Hepatocyte (in vitro differentiated cells): ENCODE measurements at regions not wholly inside any gene's neighbourhood (a gene's known extent, or its start where the extent isn't known, plus 50 kb on each side); places are given as distances from the start of the nearest gene placed in this dataset.

Experiments
- DNase-seq: peaks from one replicate; pipeline ENCODE4 v3.0.0-alpha.2; 2016; ENCODE audit warnings: low spot score
- H2AFZ ChIP-seq: fragments of 200-600 bp; sonication (generic); 2 replicates; pipeline ENCODE4 v1.6.0; 2016; ENCODE audit warnings: antibody characterized with exemption, mild to moderate bottlenecking
- H3K27ac ChIP-seq: fragments of 200-600 bp; sonication (generic); 2 replicates; pipeline ENCODE4 v1.5.1; 2016; ENCODE audit warnings: mild to moderate bottlenecking
- H3K27me3 ChIP-seq: fragments of 200-600 bp; sonication (generic); 2 replicates; pipeline ENCODE4 v1.6.1; 2016
- H3K36me3 ChIP-seq: fragments of 200-600 bp; sonication (generic); replicated peaks from 2 replicates; pipeline ENCODE4 v1.5.1; 2016; ENCODE audit warnings: low read depth; ENCODE audit not compliant: insufficient read depth
- H3K4me1 ChIP-seq: fragments of 200-600 bp; sonication (generic); 2 replicates; pipeline ENCODE4 v1.5.1; 2016; ENCODE audit warnings: mild to moderate bottlenecking, moderate library complexity; ENCODE audit not compliant: insufficient read depth
- H3K4me2 ChIP-seq: fragments of 200-600 bp; sonication (generic); 2 replicates; pipeline ENCODE4 v1.6.0; 2016
- H3K4me3 ChIP-seq: fragments of 200-600 bp; sonication (generic); 2 replicates; pipeline ENCODE4 v1.5.1; 2016; ENCODE audit warnings: mild to moderate bottlenecking
- H3K79me2 ChIP-seq: fragments of 200-600 bp; sonication (generic); 2 replicates; pipeline ENCODE4 v1.6.0; 2017; ENCODE audit warnings: mild to moderate bottlenecking
- H3K9me2 ChIP-seq: fragments of 200-600 bp; sonication (generic); replicated peaks from 2 replicates; pipeline ENCODE4 v1.6.0; 2017; ENCODE audit warnings: mild to moderate bottlenecking; ENCODE audit not compliant: insufficient read depth
- H3K9me3 ChIP-seq: fragments of 200-600 bp; sonication (generic); 2 replicates; pipeline ENCODE4 v1.5.1; 2016; ENCODE audit warnings: low read depth, mild to moderate bottlenecking
- H4K20me1 ChIP-seq: fragments of 200-600 bp; sonication (generic); 2 replicates; pipeline ENCODE4 v1.6.0; 2016; ENCODE audit warnings: mild to moderate bottlenecking; ENCODE audit not compliant: insufficient read depth, poor library complexity, severe bottlenecking
- EZH2 ChIP-seq: fragments of 200-600 bp; sonication (generic); IDR thresholded peaks from 2 replicates; pipeline ENCODE4 v1.6.1; 2016; ENCODE audit warnings: antibody characterized with exemption, mild to moderate bottlenecking, borderline replicate concordance
- EZH2phosphoT487 ChIP-seq: fragments of 200-600 bp; sonication (generic); IDR thresholded peaks from one replicate; pipeline ENCODE4 v1.6.1; 2018; ENCODE audit warnings: antibody characterized with exemption, mild to moderate bottlenecking, low read depth, moderate library complexity; ENCODE audit not compliant: unreplicated experiment, severe bottlenecking
- WGBS: methylation state at CpG from one replicate; pipeline ENCODE4 v1.1.6; 2016; ENCODE audit warnings: low lambda C conversion rate; ENCODE audit errors: missing lambda C conversion rate; 5-methylcytosine and 5-hydroxymethylcytosine counted together
- TF ChIP-seq, protein P1 (sequence below): fragments of 200-600 bp; sonication (generic); IDR thresholded peaks from 2 replicates; pipeline ENCODE4 v1.5.1; 2016; ENCODE audit warnings: antibody characterized with exemption, mild to moderate bottlenecking; ENCODE audit not compliant: poor library complexity

DNA sequence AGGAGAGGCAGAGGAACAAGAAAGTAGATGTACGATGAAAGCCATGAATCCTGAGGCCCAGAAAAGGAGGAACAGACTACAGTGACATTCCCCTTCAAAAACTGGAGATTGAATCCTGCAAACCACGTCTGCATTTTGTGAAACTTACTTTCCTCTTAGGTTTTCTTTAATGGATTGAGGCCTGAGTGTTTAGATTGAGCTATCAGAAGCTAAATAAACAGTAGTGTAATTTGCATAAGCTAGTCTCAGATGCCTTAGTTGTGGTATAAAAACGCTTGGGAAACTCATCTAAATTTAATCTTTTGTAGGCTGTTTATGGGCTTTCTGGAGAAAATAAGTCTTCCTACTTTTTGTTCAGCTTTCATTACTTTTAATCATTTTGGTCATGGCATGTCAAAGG, 94.8 kb upstream of the HDAC9 start:
- TF ChIP-seq EZH2 = no peak
- no peak for TF ChIP-seq EZH2phosphoT487
- TF ChIP-seq, protein P1, sequence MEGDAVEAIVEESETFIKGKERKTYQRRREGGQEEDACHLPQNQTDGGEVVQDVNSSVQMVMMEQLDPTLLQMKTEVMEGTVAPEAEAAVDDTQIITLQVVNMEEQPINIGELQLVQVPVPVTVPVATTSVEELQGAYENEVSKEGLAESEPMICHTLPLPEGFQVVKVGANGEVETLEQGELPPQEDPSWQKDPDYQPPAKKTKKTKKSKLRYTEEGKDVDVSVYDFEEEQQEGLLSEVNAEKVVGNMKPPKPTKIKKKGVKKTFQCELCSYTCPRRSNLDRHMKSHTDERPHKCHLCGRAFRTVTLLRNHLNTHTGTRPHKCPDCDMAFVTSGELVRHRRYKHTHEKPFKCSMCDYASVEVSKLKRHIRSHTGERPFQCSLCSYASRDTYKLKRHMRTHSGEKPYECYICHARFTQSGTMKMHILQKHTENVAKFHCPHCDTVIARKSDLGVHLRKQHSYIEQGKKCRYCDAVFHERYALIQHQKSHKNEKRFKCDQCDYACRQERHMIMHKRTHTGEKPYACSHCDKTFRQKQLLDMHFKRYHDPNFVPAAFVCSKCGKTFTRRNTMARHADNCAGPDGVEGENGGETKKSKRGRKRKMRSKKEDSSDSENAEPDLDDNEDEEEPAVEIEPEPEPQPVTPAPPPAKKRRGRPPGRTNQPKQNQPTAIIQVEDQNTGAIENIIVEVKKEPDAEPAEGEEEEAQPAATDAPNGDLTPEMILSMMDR = no peak
- H3K36me3 ChIP-seq = no peaks in the 10 kb centered on the region
- H3K9me2 ChIP-seq = no peaks in the 10 kb centered on the region
- H3K4me3 ChIP-seq = no peak overlapping the region
- no peaks in the 10 kb centered on the region for H3K27me3 ChIP-seq
- H3K79me2 ChIP-seq = no peaks in the 10 kb centered on the region
- no peak overlapping the region for H2AFZ ChIP-seq
- no peak for DNase-seq
- H3K4me1 ChIP-seq = no peaks in the 10 kb centered on the region
- no peaks in the 10 kb centered on the region for H3K9me3 ChIP-seq
- no peaks in the 10 kb centered on the region for H4K20me1 ChIP-seq
- 52% methylated on average over 3 of the region's 3 CpGs for WGBS
- no peak overlapping the region for H3K27ac ChIP-seq
- H3K4me2 ChIP-seq = no peak overlapping the region

DNA sequence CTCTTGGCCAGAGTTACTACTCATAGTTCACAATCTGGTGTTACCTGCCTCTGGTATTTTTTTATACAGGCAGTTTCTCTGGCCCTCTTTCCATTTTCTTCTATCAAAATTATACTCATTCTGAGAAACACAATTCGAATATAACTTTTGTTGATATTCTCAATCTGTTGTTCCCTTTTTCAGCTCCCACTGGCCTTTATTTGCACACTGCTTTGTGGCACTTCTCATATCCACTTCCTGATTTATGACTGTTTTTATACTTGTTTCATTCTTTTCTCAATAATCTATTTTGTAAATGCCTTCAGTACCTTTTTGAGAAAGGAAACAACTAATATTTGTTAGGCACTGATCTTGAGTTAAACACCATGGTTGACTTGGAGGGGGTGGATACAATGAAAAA, 93.8 kb upstream of the HDAC9 start:
- no peaks in the 10 kb centered on the region for H3K27me3 ChIP-seq
- no peaks in the 10 kb centered on the region for H3K79me2 ChIP-seq
- no peak for DNase-seq
- no peak overlapping the region for H3K27ac ChIP-seq
- no peaks in the 10 kb centered on the region for H3K36me3 ChIP-seq
- H3K9me3 ChIP-seq = no peaks in the 10 kb centered on the region
- no peaks in the 10 kb centered on the region for H3K4me1 ChIP-seq
- H4K20me1 ChIP-seq = no peaks in the 10 kb centered on the region
- no peak overlapping the region for H3K4me2 ChIP-seq
- TF ChIP-seq, protein P1 = no peak
- TF ChIP-seq EZH2phosphoT487 (no peak), EZH2 (no peak)
- WGBS = 80% methylated on average over 1 of the region's 1 CpG
- no peak overlapping the region for H3K4me3 ChIP-seq
- H2AFZ ChIP-seq = no peak overlapping the region
- H3K9me2 ChIP-seq = no peaks in the 10 kb centered on the region

DNA sequence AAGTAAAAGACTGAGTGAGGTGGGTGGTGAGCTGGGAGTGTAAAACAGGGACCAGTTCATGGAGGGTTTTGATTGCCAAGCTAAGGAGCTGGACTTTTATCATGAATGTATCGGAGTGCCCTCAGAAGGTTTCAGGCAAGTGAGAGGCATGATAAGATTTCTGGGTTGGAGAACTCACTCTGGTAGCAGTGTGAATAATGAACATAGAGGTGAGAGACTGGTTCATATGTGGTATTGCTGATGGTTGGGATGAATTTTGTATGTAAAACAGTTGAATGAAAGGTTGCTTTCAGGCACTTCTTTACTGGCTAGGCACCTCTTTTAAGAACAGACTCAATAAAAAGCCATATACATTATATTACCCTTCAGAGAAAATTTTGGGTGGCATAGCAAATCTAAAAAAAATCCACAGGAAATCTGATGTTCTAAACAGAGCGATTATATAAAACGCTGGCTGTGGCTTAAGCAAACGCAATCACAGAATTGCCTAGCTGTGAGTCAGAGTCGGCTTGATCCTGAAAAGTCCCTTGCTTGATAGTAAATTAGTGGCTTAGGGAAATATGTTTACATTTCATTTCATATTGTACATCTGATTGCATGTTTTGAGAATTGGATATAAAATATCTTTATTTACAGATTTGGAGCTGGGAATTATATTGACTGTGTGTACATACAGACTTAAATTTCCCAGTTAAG, 92.9 kb upstream of the HDAC9 start:
- H3K4me3 ChIP-seq = no peak overlapping the region
- 57% methylated on average over 5 of the region's 5 CpGs for WGBS
- H3K4me2 ChIP-seq = no peak overlapping the region

More for the DNA sequence above, 92.9 kb upstream of the HDAC9 start:
- Histone ChIP-seq H3K9me2 (no peaks in the 10 kb centered on the region), H3K27me3 (no peaks in the 10 kb centered on the region), H3K9me3 (no peaks in the 10 kb centered on the region), H4K20me1 (no peaks in the 10 kb centered on the region), H3K36me3 (no peaks in the 10 kb centered on the region), H3K27ac (no peak overlapping the region), H3K79me2 (no peaks in the 10 kb centered on the region), H2AFZ (no peak overlapping the region), H3K4me1 (no peaks in the 10 kb centered on the region)
- TF ChIP-seq EZH2phosphoT487 (no peak), EZH2 (no peak)
- TF ChIP-seq, protein P1 = no peak
- DNase-seq = no peak
